HCT116 (cell line): ENCODE measurements at regions not wholly inside any gene's neighbourhood (a gene's known extent, or its start where the extent isn't known, plus 50 kb on each side); places are given as distances from the start of the nearest gene placed in this dataset.

ENCODE experiments used
- ATAC-seq: fragments of 200-7000 bp; cut with Tn5 transposase; 2 replicates; pipeline ENCODE4 v1.9.1; 2020; ENCODE audit warnings: mild to moderate bottlenecking, moderate library complexity
- BruUV-seq: library from RNA; stranded (reverse); fragments of 400-500 nt; replicated peaks from 2 replicates; lab custom pipeline; 2021; lab: Mats Ljungman, UMichigan
- CTCF ChIA-PET: fragments of 300-600 bp; sonication (Branson Sonifier 250); formaldehyde crosslinking; loops from one replicate; lab custom pipeline; 2021; ENCODE audit warnings: antibody characterized with exemption; lab: Charles Lee
- POLR2A ChIA-PET: fragments of 300-600, 350-600 bp; sonication (Branson Sonifier 250); formaldehyde crosslinking; loops from one replicate; lab custom pipeline; 2021; ENCODE audit warnings: antibody characterized with exemption; lab: Charles Lee
- RAD21 ChIA-PET, 2 experiments: fragments of 300-600 bp; sonication (Branson Sonifier 250); formaldehyde crosslinking; loops; one replicate each; lab custom pipeline; 2023; ENCODE audit warnings: low total read pairs in 2 of 2; ENCODE audit not compliant: uncharacterized antibody in 2 of 2, unreplicated experiment in 2 of 2, low non-redundant PET in 1 of 2; lab: Charles Lee
- DNase-seq: peaks from one replicate; pipeline ENCODE4 v3.0.0-alpha.2; 2010; ENCODE audit warnings: low read depth, low spot score
- H2AFZ ChIP-seq: fragments of 200-600 bp; shearing (Covaris generic), sonication (generic); 2 replicates; pipeline ENCODE4 v1.6.1; 2017; ENCODE audit warnings: low read depth, mixed run types, mixed read lengths, antibody characterized with exemption, low read length; ENCODE audit not compliant: poor library complexity, severe bottlenecking
- H3K27ac ChIP-seq: 2 replicates; pipeline ENCODE4 v1.5.1; 2012; ENCODE audit warnings: low read depth, low read length
- H3K27me3 ChIP-seq: fragments of 200-600 bp; sonication (generic); 2 replicates; pipeline ENCODE4 v1.6.1; 2016; ENCODE audit warnings: mixed run types, low read length, mixed read lengths; ENCODE audit not compliant: insufficient read depth
- H3K36me3 ChIP-seq, 2 experiments: fragments of 200-500 bp in 1 of 2; fragments of 200-600 bp in 1 of 2; sonication (Bioruptor generic) in 1 of 2; sonication (generic) in 1 of 2; 2 replicates each; pipeline versions ENCODE4 v1.5.1 to v1.6.1; 2014 to 2016; ENCODE audit warnings: low read length in 2 of 2, inconsistent platforms in 1 of 2, mixed read lengths in 1 of 2, mixed run types in 1 of 2; ENCODE audit not compliant: insufficient read depth in 2 of 2, control insufficient read depth in 1 of 2
- H3K4me1 ChIP-seq, 2 experiments: fragments of 200-600 bp in 1 of 2; sonication (generic) in 1 of 2; 2 replicates each; pipeline versions ENCODE4 v1.5.1 to v1.6.1; 2012 to 2017; ENCODE audit warnings: low read length in 2 of 2, inconsistent platforms in 1 of 2, mild to moderate bottlenecking in 1 of 2, mixed read lengths in 1 of 2, mixed run types in 1 of 2, moderate library complexity in 1 of 2; ENCODE audit not compliant: insufficient read depth in 2 of 2, control insufficient read depth in 1 of 2
- H3K4me2 ChIP-seq: fragments of 200-600 bp; sonication (generic); 2 replicates; pipeline ENCODE4 v1.6.1; 2017; ENCODE audit warnings: mixed run types, low read length, mixed read lengths
- H3K4me3 ChIP-seq, 2 experiments: fragments of 200-600 bp in 1 of 2; sonication (generic) in 1 of 2; replicated peaks in 1 of 2; 2 replicates each; pipeline ENCODE4 v1.5.1; 2011 to 2016; ENCODE audit warnings: low read length in 2 of 2, control low read depth in 1 of 2, low read depth in 1 of 2, mild to moderate bottlenecking in 1 of 2, mixed read lengths in 1 of 2, mixed run types in 1 of 2
- H3K79me2 ChIP-seq: fragments of 200-600 bp; sonication (generic); 2 replicates; pipeline ENCODE4 v1.6.1; 2017; ENCODE audit warnings: mild to moderate bottlenecking, mixed run types, low read length, moderate library complexity, mixed read lengths; ENCODE audit not compliant: insufficient read depth
- H3K9ac ChIP-seq: fragments of 200-600 bp; sonication (generic); 2 replicates; pipeline ENCODE4 v1.6.1; 2016; ENCODE audit warnings: low read length, mixed read lengths
- H3K9me2 ChIP-seq: fragments of 200-600 bp; sonication (generic), shearing (Covaris generic); 2 replicates; pipeline ENCODE4 v1.6.1; 2017; ENCODE audit warnings: mixed run types, mild to moderate bottlenecking, moderate library complexity; ENCODE audit not compliant: insufficient read depth
- H3K9me3 ChIP-seq, 2 experiments: fragments of 200-500 bp in 1 of 2; fragments of 200-600 bp in 1 of 2; sonication (Bioruptor generic) in 1 of 2; sonication (generic) in 1 of 2; 2 replicates each; pipeline ENCODE4 v1.6.1; 2014 to 2017; ENCODE audit warnings: low read length in 2 of 2, mixed read lengths in 2 of 2, inconsistent platforms in 1 of 2, low read depth in 1 of 2, mild to moderate bottlenecking in 1 of 2, mixed run types in 1 of 2, moderate library complexity in 1 of 2; ENCODE audit not compliant: control insufficient read depth in 1 of 2, insufficient read depth in 1 of 2
- H4K20me1 ChIP-seq: fragments of 200-600 bp; sonication (generic), shearing (Covaris generic); 2 replicates; pipeline ENCODE4 v1.6.1; 2017; ENCODE audit warnings: mixed run types, mild to moderate bottlenecking, moderate library complexity; ENCODE audit not compliant: insufficient read depth
- EGR1 ChIP-seq: IDR thresholded peaks from 2 replicates; pipeline ENCODE4 v1.6.1; 2012; ENCODE audit warnings: low read depth
- EZH2 ChIP-seq: fragments of 200-600 bp; sonication (generic); IDR thresholded peaks from 2 replicates; pipeline ENCODE4 v1.6.1; 2017; ENCODE audit warnings: antibody characterized with exemption, mixed run types
- EZH2phosphoT487 ChIP-seq: fragments of 200-600 bp; IDR thresholded peaks from 2 replicates; pipeline ENCODE4 v1.6.1; 2018; ENCODE audit warnings: antibody characterized with exemption, borderline replicate concordance
- FOSL1 ChIP-seq: IDR thresholded peaks from 2 replicates; pipeline ENCODE4 v1.6.1; 2012; ENCODE audit warnings: low read depth
- JUND ChIP-seq: IDR thresholded peaks from 2 replicates; pipeline ENCODE4 v1.6.1; 2012
- RAD21 ChIP-seq: IDR thresholded peaks from 2 replicates; pipeline ENCODE4 v1.6.1; 2012; ENCODE audit warnings: low read depth, mild to moderate bottlenecking
- SIN3A ChIP-seq: IDR thresholded peaks from 2 replicates; pipeline ENCODE4 v1.6.1; 2012; ENCODE audit warnings: low read depth
- SP1 ChIP-seq: IDR thresholded peaks from 2 replicates; pipeline ENCODE4 v1.6.1; 2012; ENCODE audit warnings: low read depth
- SRF ChIP-seq: IDR thresholded peaks from 2 replicates; pipeline ENCODE4 v1.6.1; 2012; ENCODE audit warnings: low read depth
- TCF7L2 ChIP-seq: IDR thresholded peaks from 2 replicates; pipeline ENCODE4 v1.7.0; 2011; ENCODE audit warnings: borderline replicate concordance, inconsistent platforms; ENCODE audit not compliant: insufficient read depth, insufficient read length; ENCODE audit errors: extremely low read depth
- YY1 ChIP-seq: IDR thresholded peaks from 2 replicates; pipeline ENCODE4 v1.6.1; 2011; ENCODE audit warnings: low read length, low read depth, moderate library complexity, mild to moderate bottlenecking; ENCODE audit not compliant: insufficient replicate concordance; ENCODE audit errors: extremely low read depth
- ZFX ChIP-seq: fragments of 450-650 bp; IDR thresholded peaks from 2 replicates; pipeline ENCODE4 v1.6.1; 2017
- ZNF274 ChIP-seq: fragments of 200-500 bp; sonication (Bioruptor generic); IDR thresholded peaks from 2 replicates; pipeline ENCODE4 v1.6.1; 2014; ENCODE audit warnings: mild to moderate bottlenecking, low read depth, low read length, inconsistent platforms
- intact Hi-C: fragments of 100-400 bp; cut with micrococcal nuclease; formaldehyde crosslinking; loops from 2 replicates; pipeline ENCODE4 v1.10.0; 2022
- TF ChIP-seq, protein P1 (sequence below): IDR thresholded peaks from 2 replicates; pipeline ENCODE4 v1.6.1; 2012; ENCODE audit warnings: low read depth
- TF ChIP-seq, protein P2 (sequence below): IDR thresholded peaks from 2 replicates; pipeline ENCODE4 v1.6.1; 2012

DNA sequence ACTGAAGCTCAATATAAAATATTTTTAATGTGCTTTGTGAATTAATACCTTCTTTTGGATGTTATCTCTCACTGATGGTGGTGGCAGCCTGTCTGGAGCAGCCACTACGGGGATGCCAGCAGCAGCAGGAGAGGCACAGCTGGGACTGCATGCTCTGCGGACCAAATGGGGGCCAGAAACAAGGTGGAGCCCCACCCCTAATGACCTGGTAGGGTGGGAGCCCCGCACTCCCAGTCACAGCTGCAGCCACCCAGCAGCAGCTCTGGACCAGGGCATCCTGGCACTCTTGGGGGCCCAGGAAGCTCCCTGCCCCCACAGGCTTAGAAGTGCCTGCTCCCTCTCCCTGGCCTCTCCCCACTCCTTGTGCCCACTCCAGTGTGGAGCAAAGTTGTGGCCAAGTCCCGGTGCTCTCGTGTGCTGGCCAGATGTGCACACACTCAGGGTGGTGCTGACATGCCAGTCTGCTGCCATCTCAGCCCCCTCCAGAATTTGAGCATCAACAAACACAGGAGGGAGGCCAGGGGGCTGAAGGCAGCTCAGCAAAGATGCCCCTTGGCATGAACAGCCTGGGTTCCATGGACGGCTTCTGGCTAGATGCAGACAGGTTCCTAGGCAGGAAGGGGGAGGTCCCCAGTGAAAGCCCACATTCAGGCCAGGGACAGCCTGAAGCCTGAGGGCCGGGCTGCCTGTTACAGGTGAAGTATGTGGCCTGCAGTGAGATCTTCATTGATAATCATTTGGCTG is 696.7 kb upstream of the SLITRK5 start:
- no peak overlapping the region for H3K9ac ChIP-seq
- no peaks in the 10 kb centered on the region for H3K36me3 ChIP-seq
- H4K20me1 ChIP-seq: no peaks in the 10 kb centered on the region; the same call in 1 of the 2 replicates
- no peaks in the 10 kb centered on the region for H3K9me2 ChIP-seq
- intact Hi-C loops: no loop called here
- RAD21 ChIA-PET: no interaction called here
- no TSS peak for BruUV-seq
- DNase-seq (no peak), ATAC-seq (no peak)
- TF ChIP-seq ZNF274 (no peak), TCF7L2 (no peak), EZH2phosphoT487 (no peak), SRF (no peak), SP1 (no peak), SIN3A (no peak), YY1 (no peak), RAD21 (no peak), JUND (no peak), FOSL1 (no peak), ZFX (no peak), EGR1 (no peak), EZH2 (no peak)
- TF ChIP-seq, protein P1, sequence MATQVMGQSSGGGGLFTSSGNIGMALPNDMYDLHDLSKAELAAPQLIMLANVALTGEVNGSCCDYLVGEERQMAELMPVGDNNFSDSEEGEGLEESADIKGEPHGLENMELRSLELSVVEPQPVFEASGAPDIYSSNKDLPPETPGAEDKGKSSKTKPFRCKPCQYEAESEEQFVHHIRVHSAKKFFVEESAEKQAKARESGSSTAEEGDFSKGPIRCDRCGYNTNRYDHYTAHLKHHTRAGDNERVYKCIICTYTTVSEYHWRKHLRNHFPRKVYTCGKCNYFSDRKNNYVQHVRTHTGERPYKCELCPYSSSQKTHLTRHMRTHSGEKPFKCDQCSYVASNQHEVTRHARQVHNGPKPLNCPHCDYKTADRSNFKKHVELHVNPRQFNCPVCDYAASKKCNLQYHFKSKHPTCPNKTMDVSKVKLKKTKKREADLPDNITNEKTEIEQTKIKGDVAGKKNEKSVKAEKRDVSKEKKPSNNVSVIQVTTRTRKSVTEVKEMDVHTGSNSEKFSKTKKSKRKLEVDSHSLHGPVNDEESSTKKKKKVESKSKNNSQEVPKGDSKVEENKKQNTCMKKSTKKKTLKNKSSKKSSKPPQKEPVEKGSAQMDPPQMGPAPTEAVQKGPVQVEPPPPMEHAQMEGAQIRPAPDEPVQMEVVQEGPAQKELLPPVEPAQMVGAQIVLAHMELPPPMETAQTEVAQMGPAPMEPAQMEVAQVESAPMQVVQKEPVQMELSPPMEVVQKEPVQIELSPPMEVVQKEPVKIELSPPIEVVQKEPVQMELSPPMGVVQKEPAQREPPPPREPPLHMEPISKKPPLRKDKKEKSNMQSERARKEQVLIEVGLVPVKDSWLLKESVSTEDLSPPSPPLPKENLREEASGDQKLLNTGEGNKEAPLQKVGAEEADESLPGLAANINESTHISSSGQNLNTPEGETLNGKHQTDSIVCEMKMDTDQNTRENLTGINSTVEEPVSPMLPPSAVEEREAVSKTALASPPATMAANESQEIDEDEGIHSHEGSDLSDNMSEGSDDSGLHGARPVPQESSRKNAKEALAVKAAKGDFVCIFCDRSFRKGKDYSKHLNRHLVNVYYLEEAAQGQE: no peak
- TF ChIP-seq, protein P2, sequence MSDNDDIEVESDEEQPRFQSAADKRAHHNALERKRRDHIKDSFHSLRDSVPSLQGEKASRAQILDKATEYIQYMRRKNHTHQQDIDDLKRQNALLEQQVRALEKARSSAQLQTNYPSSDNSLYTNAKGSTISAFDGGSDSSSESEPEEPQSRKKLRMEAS: no peak
- H3K79me2 ChIP-seq: no peaks in the 10 kb centered on the region
- POLR2A ChIA-PET: no interaction called here
- no peak overlapping the region for H3K27ac ChIP-seq
- H2AFZ ChIP-seq: no peak overlapping the region
- H3K4me2 ChIP-seq: no peak overlapping the region
- H3K4me3 ChIP-seq: no peak overlapping the region
- CTCF ChIA-PET: no interaction called here
- H3K4me1 ChIP-seq: no peaks in the 10 kb centered on the region
- no peaks in the 10 kb centered on the region for H3K9me3 ChIP-seq
- H3K27me3 ChIP-seq: no peaks in the 10 kb centered on the region
